ENCODE measurements at regions not wholly inside any gene's neighbourhood (a gene's known extent, or its start where the extent isn't known, plus 50 kb on each side); places are given as distances from the start of the nearest gene placed in this dataset.

GRCh38 chr2:215654148-215654819, 218.4 kb upstream of the FN1 start:
- Histone ChIP-seq H3K4me3 (no peak overlapping the region), H3K9me3 (ENCODE audit: low read depth) (no peaks in the 10 kb centered on the region), H3K27ac (no peak overlapping the region), H3K4me1 (ENCODE audit: low read depth) (no peaks in the 10 kb centered on the region), H3K36me3 (no peaks in the 10 kb centered on the region), H3K27me3 (no peaks in the 10 kb centered on the region)
- peak in 1 of 2 donors; percentile 77 for DNase-seq (ENCODE audit: low read depth in 1 of 2, low spot score in 1 of 2)
- no peak for TF ChIP-seq CTCF (IDR thresholded peaks at IDR 0.05; ENCODE audit: low read depth, low read length)

GRCh38 chr2:215653344-215654030, 217.6 kb upstream of the FN1 start:
- no peak for TF ChIP-seq CTCF (IDR thresholded peaks at IDR 0.05; ENCODE audit: low read depth, low read length)
- H3K9me3 ChIP-seq (ENCODE audit: low read depth), result no peaks in the 10 kb centered on the region
- H3K4me1 ChIP-seq (ENCODE audit: low read depth), result no peaks in the 10 kb centered on the region
- DNase-seq (ENCODE audit: low read depth in 1 of 2, low spot score in 1 of 2), result peak in 1 of 2 donors; percentile 49
- H3K27me3 ChIP-seq, result no peaks in the 10 kb centered on the region
- H3K4me3 ChIP-seq, result no peak overlapping the region
- no peaks in the 10 kb centered on the region for H3K36me3 ChIP-seq
- H3K27ac ChIP-seq, result no peak overlapping the region

GRCh38 chr2:215652388-215652787, 216.5 kb upstream of the FN1 start:
- H3K4me1 ChIP-seq (ENCODE audit: low read depth), result no peaks in the 10 kb centered on the region
- no peaks in the 10 kb centered on the region for H3K27me3 ChIP-seq
- no peak for TF ChIP-seq CTCF (IDR thresholded peaks at IDR 0.05; ENCODE audit: low read depth, low read length)
- H3K4me3 ChIP-seq, result no peak overlapping the region
- DNase-seq (ENCODE audit: low read depth in 1 of 2, low spot score in 1 of 2), result no peak
- no peaks in the 10 kb centered on the region for H3K36me3 ChIP-seq
- H3K27ac ChIP-seq, result no peak overlapping the region
- H3K9me3 ChIP-seq (ENCODE audit: low read depth), result no peaks in the 10 kb centered on the region

GRCh38 chr2:215651412-215651811, 215.5 kb upstream of the FN1 start:
- TF ChIP-seq CTCF (IDR thresholded peaks at IDR 0.05; ENCODE audit: low read depth, low read length), result no peak
- no peaks in the 10 kb centered on the region for H3K36me3 ChIP-seq
- DNase-seq (ENCODE audit: low read depth in 1 of 2, low spot score in 1 of 2), result no peak
- no peaks in the 10 kb centered on the region for H3K9me3 ChIP-seq (ENCODE audit: low read depth)
- H3K4me3 ChIP-seq, result no peak overlapping the region
- H3K4me1 ChIP-seq (ENCODE audit: low read depth), result no peaks in the 10 kb centered on the region
- H3K27ac ChIP-seq, result no peak overlapping the region
- H3K27me3 ChIP-seq, result no peaks in the 10 kb centered on the region

- Histone ChIP-seq H3K36me3 (no peaks in the 10 kb centered on the region), H3K27ac (no peak overlapping the region), H3K27me3 (no peaks in the 10 kb centered on the region), H3K9me3 (ENCODE audit: low read depth) (no peaks in the 10 kb centered on the region), H3K4me1 (ENCODE audit: low read depth) (no peaks in the 10 kb centered on the region), H3K4me3 (no peak overlapping the region)
- DNase-seq (ENCODE audit: low read depth in 1 of 2, low spot score in 1 of 2), result no peak
- TF ChIP-seq CTCF (IDR thresholded peaks at IDR 0.05; ENCODE audit: low read depth, low read length), result no peak
Observed at GRCh38 chr2:215644233-215644897, 208.5 kb upstream of the FN1 start.
